ENCODE measurements at regions not wholly inside any gene's neighbourhood (a gene's known extent, or its start where the extent isn't known, plus 50 kb on each side); places are given as distances from the start of the nearest gene placed in this dataset.

- Histone ChIP-seq H3K4me1 (ENCODE audit: control insufficient read depth, insufficient read depth, low read length) (no peaks in the 10 kb centered on the region), H3K27ac (ENCODE audit: low read depth, low read length) (no peak overlapping the region), H3K9me3 (ENCODE audit: control insufficient read depth, low read length) (no peaks in the 10 kb centered on the region), H3K4me3 (ENCODE audit: low read length) (no peak overlapping the region), H3K27me3 (ENCODE audit: control insufficient read depth, insufficient read depth, low read length, poor library complexity, severe bottlenecking) (no peaks in the 10 kb centered on the region), H3K9ac (ENCODE audit: extremely low read depth, low read length, poor library complexity, severe bottlenecking) (no peak overlapping the region), H3K36me3 (ENCODE audit: control insufficient read depth, insufficient read depth, low read length) (no peaks in the 10 kb centered on the region)
- H3K9me3 Mint-ChIP-seq, result no peaks in the 10 kb centered on the region
- H3K4me1 Mint-ChIP-seq, result peaks cover 8% of the 10 kb centered on the region
- 86 to 90% methylated on average over 2 to 4 of the region's 4 CpGs for WGBS, 2 experiments (ENCODE audit: insufficient coverage in 1 of 2, insufficient read length in 1 of 2)
- no peak for DNase-seq
- H3K27me3 Mint-ChIP-seq (ENCODE audit: insufficient read depth), result no peaks in the 10 kb centered on the region
- no peaks in the 10 kb centered on the region for H3K36me3 Mint-ChIP-seq (ENCODE audit: low read depth)
- H3K4me3 Mint-ChIP-seq, result no peak overlapping the region
- no peak for TF ChIP-seq CTCF (conservative IDR thresholded peaks at IDR 0.05)
- H3K27ac Mint-ChIP-seq, result no peak overlapping the region
Observed at GRCh38 chr6:4319981-4320683, 184.8 kb upstream of the ECI2 start.

GRCh38 chr6:4318321-4318720 is 182.9 kb upstream of the ECI2 start:
- Mint-ChIP-seq H3K4me1 (peaks cover 5% of the 10 kb centered on the region), H3K36me3 (ENCODE audit: low read depth) (no peaks in the 10 kb centered on the region), H3K4me3 (no peak overlapping the region), H3K27me3 (ENCODE audit: insufficient read depth) (no peaks in the 10 kb centered on the region), H3K9me3 (peaks cover 3% of the 10 kb centered on the region), H3K27ac (no peak overlapping the region)
- Histone ChIP-seq H3K27ac (ENCODE audit: low read depth, low read length) (no peak overlapping the region), H3K9me3 (ENCODE audit: control insufficient read depth, low read length) (no peaks in the 10 kb centered on the region), H3K27me3 (ENCODE audit: control insufficient read depth, insufficient read depth, low read length, poor library complexity, severe bottlenecking) (no peaks in the 10 kb centered on the region), H3K4me3 (ENCODE audit: low read length) (no peak overlapping the region), H3K36me3 (ENCODE audit: control insufficient read depth, insufficient read depth, low read length) (no peaks in the 10 kb centered on the region), H3K9ac (ENCODE audit: extremely low read depth, low read length, poor library complexity, severe bottlenecking) (no peak overlapping the region), H3K4me1 (ENCODE audit: control insufficient read depth, insufficient read depth, low read length) (no peaks in the 10 kb centered on the region)
- 92 to 94% methylated on average over 2 of the region's 2 CpGs for WGBS, 2 experiments (ENCODE audit: insufficient coverage in 1 of 2, insufficient read length in 1 of 2)
- no peak for DNase-seq
- no peak for TF ChIP-seq CTCF (conservative IDR thresholded peaks at IDR 0.05)

GRCh38 chr6:4316867-4317400 is 181.6 kb upstream of the ECI2 start:
- H3K4me3 ChIP-seq (ENCODE audit: low read length), result no peak overlapping the region
- TF ChIP-seq CTCF (conservative IDR thresholded peaks at IDR 0.05), result no peak
- Mint-ChIP-seq H3K27ac (no peak overlapping the region), H3K9me3 (peaks cover 12% of the 10 kb centered on the region), H3K4me1 (no peaks in the 10 kb centered on the region), H3K27me3 (ENCODE audit: insufficient read depth) (no peaks in the 10 kb centered on the region), H3K4me3 (no peak overlapping the region), H3K36me3 (ENCODE audit: low read depth) (no peaks in the 10 kb centered on the region)
- H3K36me3 ChIP-seq (ENCODE audit: control insufficient read depth, insufficient read depth, low read length), result no peaks in the 10 kb centered on the region
- H3K9ac ChIP-seq (ENCODE audit: extremely low read depth, low read length, poor library complexity, severe bottlenecking), result no peak overlapping the region
- H3K4me1 ChIP-seq (ENCODE audit: control insufficient read depth, insufficient read depth, low read length), result no peaks in the 10 kb centered on the region
- H3K9me3 ChIP-seq (ENCODE audit: control insufficient read depth, low read length), result peaks cover 10% of the 10 kb centered on the region
- no peak for DNase-seq
- 76 to 86% methylated on average over 2 to 9 of the region's 9 CpGs for WGBS, 2 experiments (ENCODE audit: insufficient coverage in 1 of 2, insufficient read length in 1 of 2)
- no peak overlapping the region for H3K27ac ChIP-seq (ENCODE audit: low read depth, low read length)
- H3K27me3 ChIP-seq (ENCODE audit: control insufficient read depth, insufficient read depth, low read length, poor library complexity, severe bottlenecking), result no peaks in the 10 kb centered on the region

All from endodermal cell (in vitro differentiated cells).